ENCODE measurements at regions not wholly inside any gene's neighbourhood (a gene's known extent, or its start where the extent isn't known, plus 50 kb on each side); places are given as distances from the start of the nearest gene placed in this dataset.

DNA sequence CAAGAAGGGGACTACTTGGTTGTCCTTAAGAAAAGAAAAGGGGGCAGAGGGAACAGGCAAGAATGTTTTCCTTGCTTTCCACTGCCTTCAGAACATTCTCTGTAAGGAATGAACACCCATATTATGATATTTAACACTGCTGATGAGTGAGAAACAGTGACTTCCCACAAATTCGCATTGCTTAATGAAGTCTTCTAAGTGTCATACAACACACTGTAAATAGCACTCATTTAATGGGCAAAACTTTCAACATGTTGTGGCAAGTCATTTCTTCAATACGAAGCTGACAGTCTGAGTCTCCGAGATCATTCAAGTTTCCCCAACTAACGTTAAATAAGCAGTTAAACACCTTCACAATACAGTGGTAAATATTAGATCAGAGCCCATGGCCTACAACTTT is 464.4 kb downstream of the SHQ1 start:
- Histone ChIP-seq H4K20me1 (ENCODE audit: insufficient read depth, low read depth, low read length) (peaks cover 82% of the 10 kb centered on the region), H3K27me3 (ENCODE audit: low read length) (no peaks in the 10 kb centered on the region)

DNA sequence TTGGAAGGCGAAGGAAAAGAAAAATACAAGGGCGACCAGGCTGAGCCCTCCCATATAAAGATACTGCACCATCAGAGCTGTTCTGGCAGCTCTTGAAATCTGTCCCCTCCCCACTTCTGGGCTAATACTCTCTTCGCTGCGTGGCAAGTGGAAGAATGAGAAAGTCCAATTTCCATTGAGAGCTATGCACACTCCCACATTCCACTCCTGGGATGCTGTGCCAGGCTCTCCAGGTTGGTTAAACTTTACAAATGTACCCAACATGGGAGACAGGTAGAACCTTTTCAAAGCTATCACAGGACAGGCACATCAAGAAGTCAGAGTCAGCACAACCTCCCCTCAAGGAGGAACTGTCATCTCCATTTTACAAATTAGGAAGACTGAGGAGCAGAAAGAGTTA is 465.0 kb downstream of the SHQ1 start:
- no peak overlapping the region for H3K4me2 ChIP-seq (ENCODE audit: low read depth, low read length, poor library complexity, severe bottlenecking)
- H2AFZ ChIP-seq (ENCODE audit: low read length) = no peak overlapping the region
- no peaks in the 10 kb centered on the region for H3K27me3 ChIP-seq (ENCODE audit: low read length)
- no peak overlapping the region for H3K4me3 ChIP-seq (ENCODE audit: low read length)
- no peak overlapping the region for H3K27ac ChIP-seq (ENCODE audit: low read length)
- no peaks in the 10 kb centered on the region for H3K4me1 ChIP-seq (ENCODE audit: low read length)
- no peaks in the 10 kb centered on the region for H3K9me3 ChIP-seq (ENCODE audit: low read length)
- DNase-seq = no peak
- 0 out of 2 replicates have a peak, but pooled peaks cover 1% of the 10 kb centered on the region for H3K36me3 ChIP-seq (ENCODE audit: insufficient read depth, low read length)
- peaks cover 76% of the 10 kb centered on the region for H4K20me1 ChIP-seq (ENCODE audit: insufficient read depth, low read depth, low read length)
- H3K9ac ChIP-seq (ENCODE audit: low read length) = no peak overlapping the region
- H3K79me2 ChIP-seq (ENCODE audit: low read length) = no peaks in the 10 kb centered on the region
- H3K9me2 ChIP-seq (replicated peaks; ENCODE audit: insufficient read depth, low read length) = no peaks in the 10 kb centered on the region

More for the DNA sequence above, 464.4 kb downstream of the SHQ1 start:
- Histone ChIP-seq H3K4me3 (ENCODE audit: low read length) (no peak overlapping the region), H3K27ac (ENCODE audit: low read length) (no peak overlapping the region), H3K9ac (ENCODE audit: low read length) (no peak overlapping the region), H3K4me2 (ENCODE audit: low read depth, low read length, poor library complexity, severe bottlenecking) (no peak overlapping the region), H3K9me3 (ENCODE audit: low read length) (no peaks in the 10 kb centered on the region), H3K79me2 (ENCODE audit: low read length) (no peaks in the 10 kb centered on the region), H3K36me3 (ENCODE audit: insufficient read depth, low read length) (no peaks in the 10 kb centered on the region), H3K9me2 (replicated peaks; ENCODE audit: insufficient read depth, low read length) (no peaks in the 10 kb centered on the region), H3K4me1 (ENCODE audit: low read length) (no peaks in the 10 kb centered on the region), H2AFZ (ENCODE audit: low read length) (no peak overlapping the region)
- no peak for DNase-seq

DNA sequence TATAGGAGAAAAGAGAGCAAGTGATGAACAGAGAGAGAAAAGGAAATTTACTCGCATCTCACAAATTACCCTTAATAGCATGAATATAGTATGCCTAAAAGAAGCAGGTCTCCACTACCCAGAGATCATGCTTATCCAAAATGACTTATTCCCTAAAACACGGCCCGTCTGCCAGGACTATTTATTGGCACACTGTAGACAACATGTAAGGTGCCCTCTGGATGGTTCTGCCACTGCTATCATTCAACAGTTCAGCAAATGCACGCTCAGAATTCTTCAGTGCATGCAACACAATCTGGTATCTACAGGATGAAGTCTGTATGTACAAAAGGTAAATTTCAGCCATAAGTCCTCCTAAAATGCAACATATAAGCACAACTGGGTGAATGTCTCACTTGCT is 465.8 kb downstream of the SHQ1 start:
- H3K36me3 ChIP-seq (ENCODE audit: insufficient read depth, low read length) = 0 out of 2 replicates have a peak, but pooled peaks cover 3% of the 10 kb centered on the region
- H3K4me1 ChIP-seq (ENCODE audit: low read length) = no peaks in the 10 kb centered on the region
- no peaks in the 10 kb centered on the region for H3K9me2 ChIP-seq (replicated peaks; ENCODE audit: insufficient read depth, low read length)
- H4K20me1 ChIP-seq (ENCODE audit: insufficient read depth, low read depth, low read length) = peaks cover 68% of the 10 kb centered on the region
- H3K27me3 ChIP-seq (ENCODE audit: low read length) = no peaks in the 10 kb centered on the region
- H3K9me3 ChIP-seq (ENCODE audit: low read length) = no peaks in the 10 kb centered on the region
- H3K9ac ChIP-seq (ENCODE audit: low read length) = no peak overlapping the region
- DNase-seq = no peak
- no peak overlapping the region for H3K27ac ChIP-seq (ENCODE audit: low read length)
- H3K4me2 ChIP-seq (ENCODE audit: low read depth, low read length, poor library complexity, severe bottlenecking) = no peak overlapping the region
- no peak overlapping the region for H3K4me3 ChIP-seq (ENCODE audit: low read length)
- H2AFZ ChIP-seq (ENCODE audit: low read length) = no peak overlapping the region
- H3K79me2 ChIP-seq (ENCODE audit: low read length) = no peaks in the 10 kb centered on the region

DNA sequence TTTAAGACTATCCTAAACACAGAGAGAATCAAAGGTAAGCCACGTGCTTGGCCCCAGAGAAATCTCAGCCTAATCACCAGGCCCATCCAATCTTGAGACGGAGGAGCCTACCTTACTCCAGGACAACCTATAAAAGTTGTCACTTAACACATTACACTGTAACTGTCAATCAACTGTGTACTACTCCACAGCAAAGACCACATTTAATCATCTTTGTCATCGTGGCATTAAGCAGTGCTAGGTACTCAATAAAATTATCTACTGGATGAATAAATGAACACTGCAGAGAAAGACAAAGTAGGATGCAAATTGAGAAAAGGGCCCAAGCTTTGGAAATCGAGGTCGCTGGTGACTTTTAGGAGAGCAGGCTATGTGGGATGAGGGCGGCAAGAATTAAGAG is 466.7 kb downstream of the SHQ1 start:
- Histone ChIP-seq H3K27ac (ENCODE audit: low read length) (no peak overlapping the region), H3K9me2 (replicated peaks; ENCODE audit: insufficient read depth, low read length) (no peaks in the 10 kb centered on the region), H3K9ac (ENCODE audit: low read length) (no peak overlapping the region), H3K4me2 (ENCODE audit: low read depth, low read length, poor library complexity, severe bottlenecking) (no peak overlapping the region), H3K4me1 (ENCODE audit: low read length) (no peaks in the 10 kb centered on the region), H2AFZ (ENCODE audit: low read length) (no peak overlapping the region), H3K79me2 (ENCODE audit: low read length) (no peaks in the 10 kb centered on the region), H3K27me3 (ENCODE audit: low read length) (no peaks in the 10 kb centered on the region), H4K20me1 (ENCODE audit: insufficient read depth, low read depth, low read length) (peaks cover 59% of the 10 kb centered on the region), H3K9me3 (ENCODE audit: low read length) (no peaks in the 10 kb centered on the region), H3K4me3 (ENCODE audit: low read length) (no peak overlapping the region), H3K36me3 (ENCODE audit: insufficient read depth, low read length) (0 out of 2 replicates have a peak, but pooled peaks cover 3% of the 10 kb centered on the region)
- no peak for DNase-seq

DNA sequence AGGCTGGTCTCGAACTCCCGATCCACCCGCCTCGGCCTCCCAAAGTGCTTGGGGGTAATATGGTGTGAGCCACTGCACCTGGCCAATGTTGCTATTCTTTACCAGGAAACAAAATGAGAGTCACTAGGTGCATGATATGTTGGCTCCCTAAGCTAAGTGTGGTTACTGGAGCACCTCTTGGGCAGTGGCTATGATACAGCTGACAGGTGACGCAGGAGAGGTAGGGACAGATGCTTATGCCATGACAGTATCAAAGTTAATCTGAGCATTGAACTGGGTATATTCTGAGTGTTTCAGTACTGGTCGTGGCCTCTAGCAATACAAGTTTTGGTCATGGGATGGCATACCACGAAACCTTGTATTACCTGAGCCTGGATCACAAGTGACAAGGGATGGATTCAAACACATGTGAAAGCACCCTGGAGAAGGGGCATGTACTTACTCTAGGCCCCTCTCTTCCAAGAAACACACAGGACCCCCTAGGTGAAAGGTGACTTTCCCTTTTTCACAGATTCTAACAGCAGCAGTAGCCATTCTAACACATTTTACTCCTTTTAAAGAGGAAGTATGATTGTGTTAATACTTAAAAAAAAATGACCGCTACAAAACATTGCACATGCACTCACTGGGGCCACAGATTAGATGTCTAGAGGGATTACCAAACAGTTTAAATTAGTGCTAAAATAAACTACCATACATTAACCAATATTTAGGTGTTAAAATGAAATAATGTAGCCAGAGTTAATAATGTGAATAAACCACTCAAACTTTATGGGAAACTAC is 467.3 kb downstream of the SHQ1 start:
- Histone ChIP-seq H3K9me2 (replicated peaks; ENCODE audit: insufficient read depth, low read length) (no peaks in the 10 kb centered on the region), H3K9me3 (ENCODE audit: low read length) (no peaks in the 10 kb centered on the region), H3K4me1 (ENCODE audit: low read length) (no peaks in the 10 kb centered on the region), H3K27me3 (ENCODE audit: low read length) (no peaks in the 10 kb centered on the region), H3K36me3 (ENCODE audit: insufficient read depth, low read length) (0 out of 2 replicates have a peak, but pooled peaks cover 3% of the 10 kb centered on the region), H3K4me2 (ENCODE audit: low read depth, low read length, poor library complexity, severe bottlenecking) (no peak overlapping the region), H2AFZ (ENCODE audit: low read length) (no peak overlapping the region), H3K9ac (ENCODE audit: low read length) (no peak overlapping the region), H3K4me3 (ENCODE audit: low read length) (no peak overlapping the region), H3K79me2 (ENCODE audit: low read length) (no peaks in the 10 kb centered on the region), H4K20me1 (ENCODE audit: insufficient read depth, low read depth, low read length) (peaks cover 53% of the 10 kb centered on the region), H3K27ac (ENCODE audit: low read length) (no peak overlapping the region)
- no peak for DNase-seq

DNA sequence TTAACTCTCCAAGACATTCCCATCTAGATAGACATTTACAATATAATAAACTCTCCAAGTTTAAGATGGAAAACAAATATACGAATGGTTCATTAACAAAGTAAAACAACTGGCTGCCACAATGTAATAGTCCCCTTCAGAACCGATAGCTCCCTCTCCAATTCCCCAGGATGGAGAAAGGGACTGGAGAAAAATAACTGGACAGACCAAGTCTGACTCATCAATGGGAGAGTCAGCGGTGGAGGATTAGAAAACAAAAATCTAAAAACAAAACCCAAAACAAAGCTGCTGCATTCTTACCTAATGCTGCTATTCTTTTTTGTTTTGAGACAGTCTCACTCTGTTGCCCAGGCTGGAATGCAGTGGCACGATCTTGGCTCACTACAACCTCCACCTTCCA is 468.1 kb downstream of the SHQ1 start:
- Histone ChIP-seq H3K36me3 (ENCODE audit: insufficient read depth, low read length) (0 out of 2 replicates have a peak, but pooled peaks cover 3% of the 10 kb centered on the region), H3K4me3 (ENCODE audit: low read length) (no peak overlapping the region), H3K27ac (ENCODE audit: low read length) (no peak overlapping the region), H3K79me2 (ENCODE audit: low read length) (no peaks in the 10 kb centered on the region), H2AFZ (ENCODE audit: low read length) (no peak overlapping the region), H4K20me1 (ENCODE audit: insufficient read depth, low read depth, low read length) (peaks cover 46% of the 10 kb centered on the region), H3K4me2 (ENCODE audit: low read depth, low read length, poor library complexity, severe bottlenecking) (no peak overlapping the region), H3K9ac (ENCODE audit: low read length) (no peak overlapping the region), H3K4me1 (ENCODE audit: low read length) (no peaks in the 10 kb centered on the region), H3K9me2 (replicated peaks; ENCODE audit: insufficient read depth, low read length) (no peaks in the 10 kb centered on the region), H3K9me3 (ENCODE audit: low read length) (no peaks in the 10 kb centered on the region), H3K27me3 (ENCODE audit: low read length) (no peaks in the 10 kb centered on the region)
- no peak for DNase-seq

DNA sequence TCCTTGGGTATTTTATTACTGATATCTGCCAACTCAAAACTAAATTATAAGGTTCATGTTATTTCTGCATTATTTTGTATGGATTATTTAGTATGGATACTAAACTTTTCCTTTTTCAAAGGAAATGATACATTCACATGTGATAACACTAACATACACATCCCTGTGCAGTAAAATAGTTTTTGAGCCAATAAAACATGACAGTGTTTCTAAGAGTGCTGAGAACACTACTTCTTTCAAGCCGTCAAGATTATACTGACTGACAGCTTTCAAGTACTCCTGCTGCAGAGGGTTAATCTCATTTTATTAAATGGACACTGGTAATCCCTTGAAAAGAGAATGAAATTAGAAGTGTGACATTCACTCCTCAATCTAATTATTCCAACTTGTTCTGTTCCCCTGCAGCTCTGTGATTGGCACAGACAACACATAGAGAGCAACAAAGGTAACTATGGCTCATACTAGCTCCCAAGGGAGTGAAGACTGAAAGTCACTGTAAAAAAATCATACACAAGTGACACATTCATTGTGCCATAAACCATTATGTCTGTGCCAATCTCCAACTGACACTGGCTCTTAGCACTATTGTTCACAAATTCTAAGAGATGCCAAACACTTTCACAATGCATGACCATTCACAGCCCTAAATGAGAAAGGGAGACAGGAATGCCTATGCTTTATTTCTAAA is 468.6 kb downstream of the SHQ1 start:
- Histone ChIP-seq H3K4me1 (ENCODE audit: low read length) (no peaks in the 10 kb centered on the region), H3K9ac (ENCODE audit: low read length) (no peak overlapping the region), H4K20me1 (ENCODE audit: insufficient read depth, low read depth, low read length) (peaks cover 42% of the 10 kb centered on the region), H3K9me3 (ENCODE audit: low read length) (no peaks in the 10 kb centered on the region), H3K27ac (ENCODE audit: low read length) (no peak overlapping the region), H3K36me3 (ENCODE audit: insufficient read depth, low read length) (0 out of 2 replicates have a peak, but pooled peaks cover 3% of the 10 kb centered on the region), H3K79me2 (ENCODE audit: low read length) (no peaks in the 10 kb centered on the region), H3K4me2 (ENCODE audit: low read depth, low read length, poor library complexity, severe bottlenecking) (no peak overlapping the region), H3K4me3 (ENCODE audit: low read length) (no peak overlapping the region), H2AFZ (ENCODE audit: low read length) (no peak overlapping the region), H3K9me2 (replicated peaks; ENCODE audit: insufficient read depth, low read length) (no peaks in the 10 kb centered on the region), H3K27me3 (ENCODE audit: low read length) (no peaks in the 10 kb centered on the region)
- no peak for DNase-seq

DNA sequence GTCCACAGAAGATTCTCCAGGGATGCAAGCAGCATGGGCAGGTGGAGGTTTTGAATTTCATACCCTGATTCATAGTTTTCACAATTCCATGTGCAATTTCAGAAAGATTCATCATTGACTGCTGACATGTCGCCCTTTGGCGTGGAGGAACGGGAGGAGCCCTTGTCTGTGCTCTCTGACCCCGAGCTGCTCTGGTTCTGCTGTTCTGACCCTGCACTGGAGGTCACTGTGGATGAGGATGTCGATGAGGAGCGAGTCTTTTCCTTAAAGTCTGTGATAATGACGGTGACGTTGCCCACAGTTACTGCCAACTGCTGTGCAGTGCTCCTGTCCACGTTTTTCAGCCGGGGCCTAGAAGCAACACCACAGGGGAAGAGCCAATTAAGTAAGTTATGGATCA is 470.0 kb downstream of the SHQ1 start:
- H3K9me2 ChIP-seq (replicated peaks; ENCODE audit: insufficient read depth, low read length) = no peaks in the 10 kb centered on the region
- peaks cover 28% of the 10 kb centered on the region for H4K20me1 ChIP-seq (ENCODE audit: insufficient read depth, low read depth, low read length)
- H3K27ac ChIP-seq (ENCODE audit: low read length) = no peak overlapping the region
- no peak for DNase-seq
- H3K36me3 ChIP-seq (ENCODE audit: insufficient read depth, low read length) = 0 out of 2 replicates have a peak, but pooled peaks cover 3% of the 10 kb centered on the region
- no peaks in the 10 kb centered on the region for H3K79me2 ChIP-seq (ENCODE audit: low read length)
- H3K4me3 ChIP-seq (ENCODE audit: low read length) = no peak overlapping the region
- H2AFZ ChIP-seq (ENCODE audit: low read length) = no peak overlapping the region
- H3K9ac ChIP-seq (ENCODE audit: low read length) = no peak overlapping the region
- no peak overlapping the region for H3K4me2 ChIP-seq (ENCODE audit: low read depth, low read length, poor library complexity, severe bottlenecking)
- H3K27me3 ChIP-seq (ENCODE audit: low read length) = no peaks in the 10 kb centered on the region
- H3K4me1 ChIP-seq (ENCODE audit: low read length) = no peaks in the 10 kb centered on the region
- no peaks in the 10 kb centered on the region for H3K9me3 ChIP-seq (ENCODE audit: low read length)
